Naive thymus-derived CD4-positive, alpha-beta T cell (primary cell): ENCODE measurements at regions not wholly inside any gene's neighbourhood (a gene's known extent, or its start where the extent isn't known, plus 50 kb on each side); places are given as distances from the start of the nearest gene placed in this dataset.
A peak's percentile ranks its signal among the peaks of the same experiment; 100 is the strongest.

ENCODE experiments used
- ATAC-seq: fragments of 150-1000 bp; cut with Tn5 transposase; 2 replicates; pipeline ENCODE4 v1.10.0; 2021; ENCODE audit warnings: mild to moderate bottlenecking, moderate library complexity
- CTCF ChIA-PET: fragments of 350-600 bp; sonication (Branson Sonifier 250); formaldehyde crosslinking; loops from one replicate; lab custom pipeline; 2021; ENCODE audit warnings: antibody characterized with exemption; lab: Charles Lee
- POLR2A ChIA-PET: fragments of 350-600 bp; sonication (Branson Sonifier 250); formaldehyde crosslinking; loops from one replicate; lab custom pipeline; 2021; ENCODE audit warnings: antibody characterized with exemption, inconsistent platforms; lab: Charles Lee
- DNase-seq, 9 donors: peaks; one replicate each; pipeline versions ENCODE4 v3.0.0 to v3.0.0-alpha.2; 2020 to 2022; ENCODE audit warnings: mixed read lengths in 1 of 9
- H3K27ac ChIP-seq: one replicate; pipeline ENCODE4 v1.7.0; 2013; ENCODE audit warnings: mild to moderate bottlenecking, low read depth, low read length, moderate library complexity
- H3K27me3 ChIP-seq, 2 donors: one replicate each; pipeline ENCODE4 v1.7.0; 2013; ENCODE audit warnings: low read length in 2 of 2, mild to moderate bottlenecking in 2 of 2, moderate library complexity in 2 of 2; ENCODE audit not compliant: control insufficient read depth in 2 of 2, insufficient read depth in 2 of 2
- H3K36me3 ChIP-seq, 3 experiments: 1 replicate in 2 of 3; 2 replicates in 1 of 3; pipeline ENCODE4 v1.7.0; 2013; ENCODE audit warnings: low read length in 3 of 3, mild to moderate bottlenecking in 3 of 3, moderate library complexity in 1 of 3; ENCODE audit not compliant: insufficient read depth in 3 of 3, control insufficient read depth in 2 of 3
- H3K4me1 ChIP-seq, 2 donors: one replicate each; pipeline ENCODE4 v1.7.0; 2013; ENCODE audit warnings: low read length in 2 of 2, mild to moderate bottlenecking in 2 of 2, moderate library complexity in 1 of 2; ENCODE audit not compliant: control insufficient read depth in 2 of 2, insufficient read depth in 2 of 2
- H3K4me3 ChIP-seq: 2 replicates; pipeline ENCODE4 v1.7.0; 2013; ENCODE audit warnings: mild to moderate bottlenecking, low read length
- H3K9me3 ChIP-seq, 3 experiments: 1 replicate in 2 of 3; 2 replicates in 1 of 3; pipeline ENCODE4 v1.7.0; 2013; ENCODE audit warnings: low read length in 3 of 3; ENCODE audit not compliant: control insufficient read depth in 2 of 3
- H3K27ac Mint-ChIP-seq, 9 donors: one replicate each; pipeline ENCODE4 v1.8.0; 2020 to 2022; ENCODE audit warnings: mixed read lengths in 9 of 9, mild to moderate bottlenecking in 8 of 9, moderate library complexity in 5 of 9, inconsistent platforms in 2 of 9
- H3K27me3 Mint-ChIP-seq, 5 donors: one replicate each; pipeline ENCODE4 v1.8.0; 2021 to 2022; ENCODE audit warnings: mixed read lengths in 5 of 5, mild to moderate bottlenecking in 1 of 5
- H3K36me3 Mint-ChIP-seq, 5 donors: one replicate each; pipeline ENCODE4 v1.8.0; 2020 to 2022; ENCODE audit warnings: mixed read lengths in 5 of 5, mild to moderate bottlenecking in 3 of 5, inconsistent platforms in 1 of 5
- H3K4me1 Mint-ChIP-seq, 7 donors: one replicate each; pipeline ENCODE4 v1.8.0; 2020 to 2022; ENCODE audit warnings: mixed read lengths in 7 of 7, mild to moderate bottlenecking in 3 of 7, inconsistent platforms in 1 of 7
- H3K4me3 Mint-ChIP-seq, 10 donors: one replicate each; pipeline ENCODE4 v1.8.0; 2020 to 2022; ENCODE audit warnings: mild to moderate bottlenecking in 10 of 10, mixed read lengths in 10 of 10, moderate library complexity in 6 of 10, inconsistent platforms in 2 of 10
- H3K9me3 Mint-ChIP-seq, 11 donors: one replicate each; pipeline ENCODE4 v1.8.0; 2020 to 2022; ENCODE audit warnings: mixed read lengths in 11 of 11, mild to moderate bottlenecking in 4 of 11, inconsistent platforms in 1 of 11, moderate library complexity in 1 of 11
- intact Hi-C, 2 donors: fragments of 100-400 bp; cut with micrococcal nuclease; formaldehyde crosslinking; loops; one replicate each; pipeline ENCODE4 v1.15.1; 2023

GRCh38 chr20:24089576-24089975 is 101.0 kb upstream of the GGTLC1 start:
- Mint-ChIP-seq H3K4me3 (no peak overlapping the region), H3K36me3 (no peaks in the 10 kb centered on the region), H3K27ac (peak overlapping the region in 2 of 9 donors; percentile 1 to 30), H3K4me1 (no peaks in the 10 kb centered on the region), H3K9me3 (peaks cover 0 to 2% (median 0%) of the 10 kb centered on the region in 11 donors), H3K27me3 (peaks cover 0 to 25% (median 0%) of the 10 kb centered on the region in 5 donors)
- ChIA-PET POLR2A (no interaction called here), CTCF (no interaction called here)
- DNase-seq = no peak
- H3K9me3 ChIP-seq = no peaks in the 10 kb centered on the region
- no peaks in the 10 kb centered on the region for H3K4me1 ChIP-seq
- no peaks in the 10 kb centered on the region for H3K36me3 ChIP-seq
- no peaks in the 10 kb centered on the region for H3K27me3 ChIP-seq
- H3K27ac ChIP-seq = no peak overlapping the region
- no peak overlapping the region for H3K4me3 ChIP-seq
- intact Hi-C loops = no loop called here
- no peak for ATAC-seq

DNA sequence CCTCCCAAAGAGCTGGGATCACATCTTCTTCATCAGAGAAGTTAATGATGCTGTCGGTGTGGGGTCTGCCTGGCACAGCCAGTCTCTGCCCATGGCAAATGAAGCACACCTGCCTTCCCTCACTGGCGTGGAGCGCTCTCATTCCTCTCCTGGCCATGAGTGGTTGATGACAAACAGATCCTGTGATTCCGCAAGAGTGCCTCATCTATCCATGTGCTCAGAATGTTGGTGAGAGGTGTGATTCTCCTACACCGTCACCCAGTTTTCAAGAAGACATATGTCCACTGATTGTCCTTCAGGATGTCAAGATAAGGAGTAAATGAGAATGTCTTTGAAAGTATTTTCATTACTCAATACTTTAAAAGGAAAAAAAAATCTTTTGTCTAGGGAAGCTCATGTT is 97.5 kb upstream of the GGTLC1 start:
- H3K4me1 Mint-ChIP-seq = no peaks in the 10 kb centered on the region
- intact Hi-C loops = no loop called here
- Histone ChIP-seq H3K4me1 (no peaks in the 10 kb centered on the region), H3K27me3 (no peaks in the 10 kb centered on the region), H3K4me3 (no peak overlapping the region), H3K36me3 (no peaks in the 10 kb centered on the region), H3K27ac (no peak overlapping the region), H3K9me3 (no peaks in the 10 kb centered on the region)
- POLR2A ChIA-PET = no interaction called here
- CTCF ChIA-PET = no interaction called here
- H3K9me3 Mint-ChIP-seq = peaks cover 0 to 2% (median 0%) of the 10 kb centered on the region in 11 donors
- H3K4me3 Mint-ChIP-seq = no peak overlapping the region
- ATAC-seq (no peak), DNase-seq (no peak)
- H3K36me3 Mint-ChIP-seq = no peaks in the 10 kb centered on the region
- H3K27me3 Mint-ChIP-seq = peaks cover 0 to 12% (median 0%) of the 10 kb centered on the region in 5 donors
- no peak overlapping the region for H3K27ac Mint-ChIP-seq

DNA sequence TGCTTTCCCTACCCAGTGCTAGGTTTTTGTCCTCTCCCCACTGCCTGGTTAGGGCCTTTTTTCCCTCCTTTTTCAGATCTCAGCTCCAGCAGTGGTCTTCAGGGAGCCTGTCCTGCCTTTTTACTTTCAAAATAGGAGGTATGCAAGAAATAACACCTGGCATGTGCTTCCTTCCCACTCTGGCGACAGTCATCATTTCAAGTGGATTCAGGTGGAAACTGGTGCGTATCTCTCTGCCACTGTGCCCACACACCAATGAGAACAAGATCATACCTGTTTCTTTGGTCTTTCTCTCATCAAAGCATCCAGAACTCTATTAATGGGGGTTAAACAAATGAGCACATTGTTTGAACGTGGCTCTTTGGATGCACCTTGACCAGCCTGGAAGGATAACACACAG is 95.7 kb upstream of the GGTLC1 start:
- ChIA-PET CTCF (no interaction called here), POLR2A (no interaction called here)
- DNase-seq = no peak
- H3K4me3 Mint-ChIP-seq = no peak overlapping the region
- Histone ChIP-seq H3K4me3 (no peak overlapping the region), H3K27ac (no peak overlapping the region), H3K36me3 (no peaks in the 10 kb centered on the region), H3K9me3 (no peaks in the 10 kb centered on the region), H3K4me1 (no peaks in the 10 kb centered on the region), H3K27me3 (no peaks in the 10 kb centered on the region)
- H3K9me3 Mint-ChIP-seq = no peaks in the 10 kb centered on the region
- H3K27me3 Mint-ChIP-seq = peaks cover 0 to 12% (median 0%) of the 10 kb centered on the region in 5 donors
- intact Hi-C loops = no loop called here
- H3K4me1 Mint-ChIP-seq = no peaks in the 10 kb centered on the region
- no peak for ATAC-seq
- H3K36me3 Mint-ChIP-seq = no peaks in the 10 kb centered on the region
- peak overlapping the region in 1 of 9 donors; percentile 56 for H3K27ac Mint-ChIP-seq

- no peak overlapping the region for H3K4me3 ChIP-seq
- no peak for ATAC-seq
- intact Hi-C loops = no loop called here
- no peaks in the 10 kb centered on the region for H3K36me3 ChIP-seq
- DNase-seq = no peak
- peaks cover 0 to 3% (median 0%) of the 10 kb centered on the region in 5 donors for H3K27me3 Mint-ChIP-seq
- H3K4me1 Mint-ChIP-seq = no peaks in the 10 kb centered on the region
- no peaks in the 10 kb centered on the region for H3K9me3 ChIP-seq
- peaks cover 0 to 3% (median 0%) of the 10 kb centered on the region in 11 donors for H3K9me3 Mint-ChIP-seq
- H3K27ac ChIP-seq = no peak overlapping the region
- no peak overlapping the region for H3K27ac Mint-ChIP-seq
- no peaks in the 10 kb centered on the region for H3K27me3 ChIP-seq
- H3K4me3 Mint-ChIP-seq = no peak overlapping the region
- peaks cover 0 to 3% (median 0%) of the 10 kb centered on the region in 5 donors for H3K36me3 Mint-ChIP-seq
- ChIA-PET CTCF (interaction anchor here (0.7 kb wide), 1 partner anchor 13 kb away, joined by 3 read pairs; no protein-coding TSS in a partner anchor), POLR2A (no interaction called here)
- no peaks in the 10 kb centered on the region for H3K4me1 ChIP-seq
Observed at GRCh38 chr20:24081077-24081476, 92.5 kb upstream of the GGTLC1 start.

- Mint-ChIP-seq H3K27me3 (peaks cover 0 to 3% (median 0%) of the 10 kb centered on the region in 5 donors), H3K4me3 (no peak overlapping the region), H3K36me3 (peaks cover 0 to 3% (median 0%) of the 10 kb centered on the region in 5 donors), H3K27ac (no peak overlapping the region), H3K4me1 (peaks cover 0 to 2% (median 0%) of the 10 kb centered on the region in 7 donors), H3K9me3 (peaks cover 0 to 3% (median 0%) of the 10 kb centered on the region in 11 donors)
- Histone ChIP-seq H3K36me3 (no peaks in the 10 kb centered on the region), H3K27me3 (no peaks in the 10 kb centered on the region), H3K4me3 (no peak overlapping the region), H3K4me1 (no peaks in the 10 kb centered on the region), H3K27ac (no peak overlapping the region), H3K9me3 (no peaks in the 10 kb centered on the region)
- ChIA-PET POLR2A (no interaction called here), CTCF (no interaction called here)
- DNase-seq (no peak), ATAC-seq (no peak)
- intact Hi-C loops = no loop called here
Observed at GRCh38 chr20:24079661-24080412, 91.3 kb upstream of the GGTLC1 start.

DNA sequence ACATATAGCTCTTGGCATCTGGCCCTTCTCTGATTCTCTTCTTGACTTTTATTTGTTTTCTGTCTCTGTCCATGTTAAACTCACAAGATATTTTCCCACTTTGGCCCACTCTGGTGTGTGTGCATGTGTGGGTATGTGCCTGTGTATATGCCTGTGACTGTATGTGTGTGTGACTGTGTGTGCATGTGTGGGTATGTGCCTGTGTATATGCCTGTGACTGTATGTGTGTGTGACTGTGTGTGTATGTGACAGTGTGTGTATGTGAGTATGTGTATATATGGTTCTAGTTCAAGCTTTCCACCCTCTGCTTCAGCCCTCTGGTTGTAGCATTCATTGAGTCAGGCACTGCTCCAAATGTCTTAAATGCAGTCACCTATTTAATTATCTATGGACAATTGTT is 88.6 kb upstream of the GGTLC1 start:
- POLR2A ChIA-PET = interaction anchor here (0.7 kb wide), 1 partner anchor 206 kb away, joined by 3 read pairs; no protein-coding TSS in a partner anchor
- no peak overlapping the region for H3K27ac ChIP-seq
- H3K4me3 Mint-ChIP-seq = no peak overlapping the region
- no peak overlapping the region for H3K4me3 ChIP-seq
- no peaks in the 10 kb centered on the region for H3K27me3 ChIP-seq
- H3K36me3 ChIP-seq = no peaks in the 10 kb centered on the region
- peaks cover 0 to 2% (median 0%) of the 10 kb centered on the region in 5 donors for H3K27me3 Mint-ChIP-seq
- H3K27ac Mint-ChIP-seq = no peak overlapping the region
- H3K4me1 Mint-ChIP-seq = peaks cover 0 to 12% (median 0%) of the 10 kb centered on the region in 7 donors
- peaks cover 0 to 5% (median 0%) of the 10 kb centered on the region in 5 donors for H3K36me3 Mint-ChIP-seq
- intact Hi-C loops = no loop called here
- peaks cover 0 to 4% of the 10 kb centered on the region in 2 donors for H3K4me1 ChIP-seq
- CTCF ChIA-PET = no interaction called here
- no peak for ATAC-seq
- H3K9me3 ChIP-seq = no peaks in the 10 kb centered on the region
- no peak for DNase-seq
- peaks cover 0 to 6% (median 0%) of the 10 kb centered on the region in 11 donors for H3K9me3 Mint-ChIP-seq

- peaks cover 3 to 40% (median 24%) of the 10 kb centered on the region in 11 donors for H3K9me3 Mint-ChIP-seq
- intact Hi-C loops = no loop called here
- no peak overlapping the region for H3K4me3 Mint-ChIP-seq
- H3K27ac ChIP-seq = no peak overlapping the region
- peaks cover 0 to 5% (median 2%) of the 10 kb centered on the region in 3 experiments for H3K9me3 ChIP-seq
- no peak for DNase-seq
- H3K4me1 Mint-ChIP-seq = peaks cover 9 to 30% (median 16%) of the 10 kb centered on the region in 7 donors
- no peak overlapping the region for H3K27ac Mint-ChIP-seq
- no peak overlapping the region for H3K4me3 ChIP-seq
- H3K27me3 Mint-ChIP-seq = peaks cover 0 to 4% (median 0%) of the 10 kb centered on the region in 5 donors
- H3K36me3 Mint-ChIP-seq = peaks cover 8 to 17% (median 12%) of the 10 kb centered on the region in 5 donors
- ChIA-PET POLR2A (no interaction called here), CTCF (no interaction called here)
- ATAC-seq = no peak
- H3K36me3 ChIP-seq = no peaks in the 10 kb centered on the region
- H3K4me1 ChIP-seq = peaks cover 3 to 9% of the 10 kb centered on the region in 2 donors
- no peaks in the 10 kb centered on the region for H3K27me3 ChIP-seq
Observed at GRCh38 chr20:24070679-24071078, 82.1 kb upstream of the GGTLC1 start.
